SKM-1 treated with dmso at 0.1 percent for 144 hours (cell line): ENCODE measurements at regions not wholly inside any gene's neighbourhood (a gene's known extent, or its start where the extent isn't known, plus 50 kb on each side); places are given as distances from the start of the nearest gene placed in this dataset.

Experiments
- DNase-seq: peaks from one replicate; lab custom pipeline; 2025; ENCODE audit not compliant: unreplicated experiment; lab: John Stamatoyannopoulos, UW

DNA sequence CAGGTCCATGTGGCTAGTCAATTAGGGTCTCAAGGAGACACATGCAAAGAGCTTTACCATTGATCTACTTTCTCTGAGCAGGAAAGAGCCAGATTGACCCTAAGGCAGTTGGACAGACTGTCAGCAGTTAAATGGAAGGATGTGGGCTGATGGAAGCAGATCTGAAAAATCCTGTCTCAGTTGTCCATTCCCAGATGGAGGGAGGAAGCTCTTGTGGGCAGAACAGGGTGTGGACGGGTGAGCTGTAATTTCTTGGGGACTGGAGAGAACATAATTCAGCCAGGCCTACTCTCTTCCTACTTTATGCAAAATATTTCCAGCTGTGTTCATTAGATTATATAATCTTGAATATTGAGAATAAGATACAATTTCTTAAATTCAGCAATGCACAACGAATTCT is 163.6 kb downstream of the GNAT3 start:
- no peak for DNase-seq

DNA sequence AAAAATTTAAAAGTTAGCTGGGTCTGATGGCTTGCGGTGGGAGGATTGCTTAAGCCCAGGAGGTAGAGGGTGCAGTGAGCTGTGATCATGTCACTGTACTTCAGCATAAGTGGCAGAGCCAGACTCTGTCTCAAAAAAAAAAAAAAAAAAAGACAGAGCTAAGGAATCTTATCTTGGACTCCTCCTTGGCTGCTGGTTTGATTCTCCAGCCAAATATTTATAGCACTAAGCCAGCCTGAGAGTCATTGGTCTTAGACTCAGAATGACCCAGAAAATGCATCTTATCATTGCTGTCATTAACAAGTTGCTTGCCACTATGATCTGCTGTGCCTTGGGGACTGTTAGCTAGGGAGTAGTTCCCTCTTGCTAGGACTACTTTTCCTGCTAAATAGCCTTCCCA is 164.7 kb downstream of the GNAT3 start:
- no peak for DNase-seq

DNA sequence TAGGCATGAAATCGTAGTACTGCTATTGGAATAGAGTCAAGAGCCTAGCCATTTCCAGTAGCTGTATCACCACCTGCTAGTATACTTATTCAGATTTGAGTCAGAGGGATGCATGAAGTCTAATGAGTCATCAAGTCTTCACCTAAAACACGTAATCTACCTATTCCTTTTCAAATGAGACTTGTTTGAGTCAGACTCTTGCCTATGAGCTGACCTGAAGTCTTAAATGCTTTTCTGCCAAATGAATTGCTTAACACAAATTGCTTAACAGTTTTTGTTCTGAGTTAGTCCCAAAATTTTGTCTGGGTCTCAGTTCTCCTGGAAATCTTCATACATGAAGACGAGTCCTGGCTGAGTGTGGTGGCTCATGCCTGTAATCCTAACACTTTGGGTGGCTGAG is 165.2 kb downstream of the GNAT3 start:
- no peak for DNase-seq

DNA sequence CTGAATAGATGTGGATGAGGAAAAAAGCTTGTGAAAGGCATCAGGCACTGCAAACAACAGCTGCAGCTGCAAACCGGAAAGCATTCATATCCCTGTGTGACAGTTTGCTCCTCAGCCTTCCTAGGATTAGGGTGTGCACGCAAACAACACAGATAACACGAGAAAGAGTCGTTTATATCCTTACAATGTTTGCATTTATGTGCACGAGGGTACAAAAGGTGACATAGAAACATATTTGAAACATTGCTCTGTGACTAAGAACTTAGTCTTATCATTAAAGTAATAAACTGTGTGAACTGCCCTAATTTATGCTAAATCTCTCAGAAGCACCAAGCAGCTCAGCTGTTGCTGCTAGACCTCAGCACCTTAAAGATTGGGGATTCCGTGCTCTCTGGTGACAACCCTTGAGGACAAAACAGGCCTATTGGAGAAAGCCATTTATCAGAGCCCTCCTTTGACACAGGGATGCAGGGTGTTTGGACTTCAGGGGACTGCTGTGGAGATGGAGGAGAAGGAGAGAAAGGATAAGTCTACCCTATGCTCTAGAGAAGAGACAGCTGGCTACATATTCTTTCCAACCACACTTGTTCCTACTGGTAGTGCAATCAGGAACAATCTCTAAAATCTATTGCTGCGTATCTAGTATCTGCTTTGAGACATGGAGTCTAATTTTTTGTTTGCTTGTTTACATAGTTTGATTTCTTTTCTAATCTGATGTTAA is 176.2 kb downstream of the GNAT3 start:
- no peak for DNase-seq

DNA sequence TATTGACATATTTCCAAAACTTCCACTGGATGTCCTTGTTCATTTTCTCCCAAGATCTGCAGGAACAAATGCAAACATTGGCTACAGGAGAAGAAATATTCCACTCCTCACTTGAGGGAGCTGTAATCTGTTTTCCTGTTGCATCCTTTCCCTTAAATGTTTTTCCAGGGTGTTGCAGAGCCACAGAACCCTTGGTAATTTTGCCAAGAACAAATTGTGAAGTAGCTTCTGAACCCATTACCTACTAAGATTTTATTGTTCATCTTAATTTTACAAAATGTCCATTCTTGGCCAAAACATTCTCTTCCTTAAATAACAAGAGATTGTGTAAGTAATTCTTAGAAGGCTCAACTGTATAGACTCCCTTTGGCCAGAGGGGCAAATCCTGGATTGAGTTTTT is 177.0 kb downstream of the GNAT3 start:
- DNase-seq: no peak

DNA sequence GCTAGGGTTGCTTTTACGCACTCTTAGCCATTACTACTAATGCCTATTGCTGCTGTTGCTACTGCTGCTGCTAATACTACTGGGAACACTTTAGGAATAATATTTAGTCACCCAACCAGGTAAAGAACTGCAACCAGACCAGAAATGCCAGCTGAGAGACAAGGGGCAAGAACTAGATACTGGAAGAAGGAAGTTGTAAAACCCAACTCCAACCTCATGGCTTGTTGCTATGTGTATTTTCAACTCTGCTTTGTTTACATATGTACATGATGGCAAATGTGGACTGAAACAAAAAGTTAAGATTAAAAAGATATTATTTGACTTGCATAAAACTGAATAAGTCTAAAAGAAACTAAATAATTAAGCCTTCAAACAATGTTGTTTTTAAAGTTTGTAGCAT is 177.7 kb downstream of the GNAT3 start:
- no peak for DNase-seq

DNA sequence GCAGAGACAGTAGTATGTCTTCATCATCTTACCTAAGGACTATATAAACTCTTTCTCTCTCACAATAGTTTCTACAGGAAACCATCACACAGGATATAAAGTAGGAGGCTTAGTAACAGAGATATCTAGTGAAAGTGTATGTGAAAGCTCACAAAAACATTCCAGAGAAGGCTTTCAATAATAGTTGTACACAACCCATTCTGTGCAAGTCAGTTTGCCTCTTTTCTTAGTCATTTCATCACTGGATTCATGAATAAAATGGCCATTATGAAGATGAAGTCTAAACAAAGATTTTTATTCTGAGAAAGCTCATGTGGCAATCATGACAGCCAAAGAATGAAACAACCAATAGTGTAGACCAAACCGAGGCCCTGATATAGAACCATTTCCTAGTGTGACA is 178.8 kb downstream of the GNAT3 start:
- DNase-seq: no peak

DNA sequence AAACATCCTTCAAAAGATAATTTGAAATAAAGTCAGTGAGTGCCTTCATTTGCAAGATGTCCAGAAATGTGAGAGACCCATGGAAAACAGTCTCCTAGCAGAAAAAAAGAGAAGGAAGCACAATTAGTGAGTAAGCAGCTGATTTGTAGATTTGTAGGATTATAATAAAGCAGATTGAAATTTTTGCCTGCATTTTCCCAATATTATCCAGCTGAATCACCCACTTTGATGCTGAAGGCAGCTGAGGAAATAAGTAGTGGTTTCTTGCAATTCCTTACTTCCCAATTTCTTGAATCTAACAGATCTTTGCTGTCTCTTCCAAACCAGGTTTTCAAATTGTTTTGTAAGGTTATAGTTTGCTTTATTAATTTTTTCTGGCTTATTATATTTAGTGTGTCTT is 181.4 kb downstream of the GNAT3 start:
- no peak for DNase-seq

DNA sequence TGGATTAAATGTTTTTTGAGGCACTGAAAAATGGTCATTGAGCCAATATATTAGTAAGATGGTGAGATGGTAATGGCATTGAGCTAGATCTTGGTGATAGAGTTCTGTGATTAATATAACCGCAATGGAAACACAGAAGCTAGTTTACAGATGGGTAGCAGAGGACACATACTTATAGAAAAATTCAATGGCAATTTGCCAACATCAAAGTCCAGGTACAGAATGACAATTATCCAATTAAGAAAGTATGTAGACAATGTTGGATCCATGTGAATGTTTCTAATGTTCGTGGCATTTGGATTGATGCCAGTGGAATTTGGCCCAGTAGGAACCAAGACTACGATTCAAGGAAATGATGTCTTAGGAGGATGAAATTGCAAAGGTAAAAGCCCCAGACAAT is 187.8 kb downstream of the GNAT3 start:
- DNase-seq: no peak

DNA sequence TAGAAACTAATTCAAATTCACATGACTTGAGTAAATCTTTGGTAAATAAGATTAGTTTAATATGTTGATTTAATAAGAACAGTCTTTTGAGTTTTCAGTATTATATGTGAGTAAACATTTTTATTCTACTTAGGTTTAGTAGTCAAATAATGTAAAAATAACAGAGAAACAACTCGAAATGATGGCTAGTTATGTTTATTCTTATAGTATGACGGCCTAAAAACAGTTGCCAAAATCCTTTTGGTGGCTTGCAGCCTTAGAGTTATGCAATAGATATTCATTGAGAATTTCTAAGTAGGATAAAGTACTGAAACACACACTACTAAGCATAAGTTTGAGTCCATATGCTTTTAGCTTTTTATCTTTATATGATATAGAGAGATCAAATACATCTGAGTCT is 184.8 kb downstream of the GNAI1 start:
- no peak for DNase-seq

DNA sequence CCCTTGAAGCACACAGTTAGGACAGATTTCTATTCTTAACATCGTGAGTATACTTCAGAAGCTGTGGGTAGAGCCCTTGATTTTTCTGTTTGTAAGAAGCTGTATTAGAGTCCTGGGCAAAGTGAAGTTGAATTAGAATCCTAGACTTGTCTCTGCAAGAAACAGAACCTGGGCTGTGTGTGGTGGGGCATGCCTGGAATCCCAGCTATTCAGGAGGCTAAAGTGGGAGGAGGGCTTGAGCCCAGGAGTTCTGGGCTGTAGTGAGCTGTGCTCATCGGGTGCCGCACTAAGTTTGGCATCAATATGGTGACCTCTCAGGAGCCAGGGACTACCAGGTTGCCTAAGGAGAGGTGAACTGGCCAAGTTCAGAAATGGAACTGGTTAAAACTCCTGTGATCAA is 183.4 kb downstream of the GNAI1 start:
- DNase-seq: no peak

DNA sequence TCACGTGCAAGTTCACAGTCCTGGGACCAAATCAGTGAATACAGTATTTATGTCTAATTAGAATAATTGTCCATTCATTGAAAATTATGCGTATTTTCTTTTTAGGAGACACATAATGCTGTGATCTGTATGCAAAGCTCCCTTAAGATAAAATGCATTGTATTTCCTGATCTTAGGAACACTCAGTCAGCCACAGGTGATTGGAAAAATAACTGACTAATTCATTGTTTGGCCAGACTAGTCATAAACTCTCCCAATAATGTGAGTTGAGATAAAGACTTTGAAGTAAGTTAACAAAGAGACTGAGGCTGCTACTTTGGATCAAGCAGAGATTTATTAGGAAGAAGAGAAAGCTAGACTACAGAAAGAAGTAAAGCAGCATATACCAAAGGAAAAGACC is 182.2 kb downstream of the GNAI1 start:
- no peak for DNase-seq

DNA sequence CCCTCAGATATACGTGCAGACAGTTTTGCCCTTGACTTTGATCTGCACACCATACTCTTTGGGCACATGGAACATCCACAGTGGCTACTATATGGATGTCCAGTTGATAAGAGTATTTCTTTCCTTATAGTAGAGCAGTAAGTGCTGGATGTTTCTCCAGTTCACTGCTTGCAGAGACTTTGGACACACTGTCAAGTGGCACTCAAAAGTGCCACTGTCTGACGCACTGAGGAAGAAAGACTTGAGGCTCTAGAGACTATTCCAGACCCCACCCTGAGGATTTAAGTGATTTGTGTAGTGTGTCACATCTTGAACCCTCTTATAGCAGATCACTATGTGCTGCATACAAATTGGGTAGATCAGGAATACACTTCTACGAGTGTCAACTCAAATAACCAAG is 179.1 kb downstream of the GNAI1 start:
- no peak for DNase-seq

DNA sequence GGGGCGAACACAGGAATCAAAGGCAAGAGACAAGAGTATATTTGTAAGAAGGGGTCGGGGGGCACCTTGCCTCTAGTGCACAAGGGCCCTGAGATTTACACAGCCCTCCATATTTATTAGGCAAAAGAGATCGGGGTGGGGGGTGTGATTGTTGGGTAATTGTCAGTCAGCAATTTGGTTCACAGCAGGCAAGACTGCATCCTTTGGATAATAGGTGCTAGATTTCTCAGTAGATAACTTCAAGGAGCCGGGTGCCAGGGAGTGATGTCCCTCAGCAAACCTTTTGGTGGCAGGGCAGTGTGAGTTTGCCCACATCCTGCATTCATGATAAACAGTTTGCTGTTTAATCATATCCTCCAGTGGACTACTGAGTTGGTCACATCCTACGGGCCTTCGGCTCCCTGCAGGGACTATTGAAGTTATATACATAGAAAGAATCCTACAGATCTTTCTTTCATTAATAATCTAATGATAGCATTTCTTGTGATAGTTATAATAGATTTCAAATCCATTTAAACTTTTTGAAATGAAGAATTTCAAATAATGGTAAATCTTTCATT is 178.5 kb downstream of the GNAI1 start:
- DNase-seq: no peak

DNA sequence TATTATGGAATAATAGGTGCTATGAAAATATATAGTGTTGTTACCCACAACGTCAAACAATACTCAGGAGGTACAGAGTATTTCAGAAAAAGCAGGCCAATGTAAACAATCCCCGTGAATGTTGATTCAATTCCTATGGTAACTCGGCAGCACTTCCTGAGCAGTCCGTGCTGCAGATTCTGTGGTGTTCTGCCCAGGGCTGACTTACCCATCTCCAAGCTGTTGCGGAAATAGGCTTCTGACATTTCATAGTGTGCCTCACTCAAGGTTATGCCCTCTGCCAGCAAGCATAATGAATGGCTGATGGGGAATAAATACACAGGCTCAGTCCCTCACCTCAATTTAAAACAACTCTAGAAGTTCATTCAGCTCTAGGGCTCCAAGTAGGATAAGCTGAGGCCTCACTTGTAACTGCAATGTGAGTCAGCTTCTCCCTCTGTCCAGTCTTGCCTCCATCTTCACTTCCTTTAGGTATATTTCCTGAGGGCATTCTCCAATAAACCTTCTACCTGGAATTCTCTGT is 177.6 kb downstream of the GNAI1 start:
- no peak for DNase-seq

DNA sequence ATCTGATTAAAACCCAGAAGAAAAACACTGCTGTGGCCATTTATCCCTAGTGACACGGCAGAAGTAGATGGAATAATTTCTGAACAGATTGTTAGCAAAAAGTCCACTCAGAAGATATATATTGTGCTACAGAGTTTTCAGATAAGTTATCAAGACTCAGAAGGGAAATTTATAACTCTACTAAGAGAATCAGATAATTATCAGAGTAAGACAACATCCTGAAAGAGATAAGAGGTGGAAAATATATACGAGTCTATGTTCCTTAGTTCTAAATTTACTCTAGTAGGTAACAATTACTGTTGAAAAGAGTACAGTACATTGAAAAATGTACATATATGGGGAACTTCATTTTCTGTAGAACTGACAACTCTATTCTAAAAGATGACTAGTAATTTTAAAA is 176.7 kb downstream of the GNAI1 start:
- no peak for DNase-seq

DNA sequence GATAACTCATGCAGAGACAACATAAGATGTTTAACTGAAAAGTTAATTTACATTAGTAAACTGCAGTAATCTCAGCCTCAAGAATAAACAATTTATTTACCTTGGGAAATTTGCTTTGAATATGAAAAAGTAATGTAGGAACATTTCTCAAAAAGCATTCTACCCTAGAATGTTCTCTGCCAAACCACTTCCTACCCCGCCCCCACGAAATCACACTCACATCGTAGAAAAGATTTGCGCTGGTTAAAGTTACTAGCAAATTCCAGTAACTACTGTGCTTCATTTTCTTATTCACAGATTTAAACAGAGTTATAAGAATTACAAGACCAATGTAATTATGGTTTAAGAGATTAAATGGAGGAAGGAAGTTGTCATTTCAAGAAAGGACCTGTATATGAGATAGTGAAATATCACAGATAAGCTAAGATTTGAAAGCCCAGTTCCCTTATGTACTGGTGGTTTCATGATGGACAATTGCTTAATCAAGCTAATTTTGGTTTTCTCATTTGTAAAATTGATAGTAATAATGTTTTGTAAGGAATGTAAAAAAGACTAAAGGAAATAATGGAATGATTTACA is 175.4 kb downstream of the GNAI1 start:
- DNase-seq: no peak

DNA sequence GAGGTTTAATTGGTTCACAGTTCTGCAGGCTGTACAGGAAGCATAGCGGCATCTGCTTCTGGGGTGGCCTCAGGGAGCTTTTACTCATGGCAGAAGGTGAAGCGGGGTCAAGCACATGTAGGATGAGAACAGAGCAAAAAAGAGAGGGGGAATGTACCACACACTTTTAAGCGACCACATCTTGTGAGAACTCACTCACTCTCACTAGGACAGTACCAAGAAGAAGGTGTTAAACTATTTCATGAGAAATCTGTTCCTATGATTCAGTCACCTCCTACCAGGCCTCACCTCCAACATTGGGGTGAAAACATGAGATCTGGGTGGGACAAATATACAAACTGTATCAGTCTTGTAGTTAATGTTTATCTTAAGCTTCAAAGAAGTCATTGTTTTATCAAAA is 174.7 kb downstream of the GNAI1 start:
- DNase-seq: no peak

DNA sequence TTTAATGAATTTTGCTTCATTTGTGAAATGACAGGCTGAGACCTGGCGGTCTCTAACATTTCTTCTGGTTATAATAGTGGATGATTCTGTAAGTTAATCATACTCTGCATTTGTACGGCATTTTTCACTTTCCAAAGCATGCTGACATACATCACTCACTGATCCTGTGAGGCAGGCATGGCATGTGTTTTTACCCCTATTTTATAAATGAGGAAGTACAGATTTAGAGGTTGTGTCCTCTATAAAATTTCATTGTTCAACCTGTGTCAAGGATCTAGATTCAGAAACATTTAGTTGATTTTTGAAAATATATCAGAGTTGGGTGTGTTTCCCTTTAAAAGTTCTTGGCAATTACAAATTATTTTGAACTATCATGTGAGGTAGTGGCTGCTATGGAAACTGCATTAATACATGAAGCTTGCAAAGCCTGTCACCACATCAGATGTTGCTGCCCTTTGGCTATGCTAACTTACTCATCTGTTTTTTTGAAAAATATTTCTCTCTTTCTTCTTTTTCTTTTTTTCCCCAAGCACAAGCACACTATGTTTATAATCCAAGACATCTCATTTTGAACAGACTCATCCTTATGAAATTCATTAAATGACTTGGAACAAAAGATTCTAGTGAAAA is 172.7 kb downstream of the GNAI1 start:
- DNase-seq: no peak

DNA sequence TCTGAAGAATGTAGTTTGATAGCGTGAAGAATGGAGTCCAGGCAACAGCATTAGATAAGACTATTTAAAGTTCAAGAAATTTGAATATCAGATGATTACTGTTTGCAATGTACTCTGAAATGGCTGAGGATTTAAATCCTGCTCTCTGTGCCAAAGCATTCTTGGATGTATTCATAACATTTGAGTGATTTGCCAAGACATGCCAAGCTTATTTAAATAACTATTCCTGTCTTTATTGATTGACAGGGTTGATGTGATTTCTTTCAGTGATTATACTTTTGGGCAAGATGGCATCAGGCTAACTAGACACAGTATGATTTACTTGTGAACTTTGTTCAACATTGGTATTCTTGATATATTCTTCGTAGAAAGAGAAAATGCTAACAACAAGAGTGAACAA is 168.7 kb downstream of the GNAI1 start:
- DNase-seq: no peak

DNA sequence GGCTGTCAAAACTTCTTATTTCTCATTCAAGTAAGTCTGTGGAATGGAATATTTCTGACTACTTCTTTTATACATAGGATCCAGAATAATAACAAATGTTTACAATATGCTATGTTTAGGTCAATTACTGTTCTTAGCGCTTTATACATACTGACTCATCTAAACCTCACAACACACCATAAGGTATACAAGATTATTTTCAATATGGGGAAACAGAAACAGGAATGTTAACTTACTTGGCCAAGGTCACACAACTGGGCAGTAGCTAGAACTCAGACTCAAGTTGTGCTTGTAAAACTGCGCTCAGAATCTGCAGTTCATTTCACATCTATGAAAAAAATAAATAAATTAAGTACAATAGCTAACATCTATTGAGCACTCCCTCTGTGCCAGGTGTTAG is 168.0 kb downstream of the GNAI1 start:
- DNase-seq: no peak

DNA sequence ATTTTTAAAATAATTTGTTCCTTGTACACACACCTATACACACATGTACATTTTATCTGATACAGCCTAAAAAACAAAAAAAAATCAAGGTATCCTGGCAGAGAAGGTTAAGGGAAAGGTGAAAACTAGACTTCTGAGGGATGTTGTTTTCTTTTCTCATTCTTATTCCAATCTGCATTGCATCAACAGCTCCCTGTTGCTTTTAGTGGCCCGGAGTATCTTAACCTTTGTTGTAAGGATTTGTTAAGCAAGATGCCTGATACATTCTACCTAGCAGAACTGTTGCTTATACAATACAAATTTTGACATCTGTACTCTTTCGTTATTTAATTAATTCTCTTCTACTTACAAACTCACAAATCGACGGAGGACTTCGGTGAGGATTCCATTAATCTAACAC is 167.4 kb downstream of the GNAI1 start:
- DNase-seq: no peak
